HFFc6 (cell line): ENCODE measurements at regions not wholly inside any gene's neighbourhood (a gene's known extent, or its start where the extent isn't known, plus 50 kb on each side); places are given as distances from the start of the nearest gene placed in this dataset.

ENCODE experiments used
- DNase-seq: peaks from one replicate; pipeline ENCODE4 v3.0.0-alpha.2; 2018
- H3K27ac Mint-ChIP-seq: 2 replicates; pipeline ENCODE4 v1.8.0; 2020; ENCODE audit warnings: mild to moderate bottlenecking, mixed read lengths
- H3K27me3 Mint-ChIP-seq: 2 replicates; pipeline ENCODE4 v1.8.0; 2021; ENCODE audit warnings: mild to moderate bottlenecking, moderate library complexity, mixed read lengths; ENCODE audit not compliant: insufficient read depth
- H3K36me3 Mint-ChIP-seq: 2 replicates; pipeline ENCODE4 v1.8.0; 2021; ENCODE audit warnings: low read depth, mixed read lengths
- H3K4me1 Mint-ChIP-seq: 2 replicates; pipeline ENCODE4 v1.8.0; 2020; ENCODE audit warnings: low read depth, mixed read lengths
- H3K4me3 Mint-ChIP-seq: 2 replicates; pipeline ENCODE4 v1.8.0; 2020; ENCODE audit warnings: mild to moderate bottlenecking, moderate library complexity, mixed read lengths
- H3K9me3 Mint-ChIP-seq: 2 replicates; pipeline ENCODE4 v1.8.0; 2020; ENCODE audit warnings: mild to moderate bottlenecking, mixed read lengths
- TF ChIP-seq, protein P1 (sequence below): fragments of 200-600 bp; sonication (generic); IDR thresholded peaks from 2 replicates; pipeline ENCODE4 v1.5.0; 2021; ENCODE audit warnings: antibody characterized with exemption, mild to moderate bottlenecking

DNA sequence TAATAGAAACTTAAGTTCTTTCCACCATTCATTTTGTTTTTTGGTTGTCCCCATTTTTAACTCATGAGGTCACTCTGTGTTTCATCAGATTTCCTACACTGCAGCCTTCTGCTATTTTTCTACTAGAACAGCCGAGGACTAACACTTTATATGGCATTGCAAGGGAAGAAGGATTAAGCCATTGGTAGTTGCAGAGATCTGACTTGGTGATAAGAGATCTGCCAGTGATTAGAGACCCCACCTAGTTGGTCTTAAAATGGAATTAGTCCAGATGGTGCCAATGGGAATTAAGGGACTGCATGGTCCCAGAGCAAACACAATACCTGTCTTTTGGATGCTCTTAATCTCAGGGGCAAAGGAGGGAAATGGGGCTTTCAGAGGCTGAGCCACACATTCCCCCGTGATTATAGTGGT lies 125.5 kb upstream of the TMEM170B start:
- TF ChIP-seq, protein P1, sequence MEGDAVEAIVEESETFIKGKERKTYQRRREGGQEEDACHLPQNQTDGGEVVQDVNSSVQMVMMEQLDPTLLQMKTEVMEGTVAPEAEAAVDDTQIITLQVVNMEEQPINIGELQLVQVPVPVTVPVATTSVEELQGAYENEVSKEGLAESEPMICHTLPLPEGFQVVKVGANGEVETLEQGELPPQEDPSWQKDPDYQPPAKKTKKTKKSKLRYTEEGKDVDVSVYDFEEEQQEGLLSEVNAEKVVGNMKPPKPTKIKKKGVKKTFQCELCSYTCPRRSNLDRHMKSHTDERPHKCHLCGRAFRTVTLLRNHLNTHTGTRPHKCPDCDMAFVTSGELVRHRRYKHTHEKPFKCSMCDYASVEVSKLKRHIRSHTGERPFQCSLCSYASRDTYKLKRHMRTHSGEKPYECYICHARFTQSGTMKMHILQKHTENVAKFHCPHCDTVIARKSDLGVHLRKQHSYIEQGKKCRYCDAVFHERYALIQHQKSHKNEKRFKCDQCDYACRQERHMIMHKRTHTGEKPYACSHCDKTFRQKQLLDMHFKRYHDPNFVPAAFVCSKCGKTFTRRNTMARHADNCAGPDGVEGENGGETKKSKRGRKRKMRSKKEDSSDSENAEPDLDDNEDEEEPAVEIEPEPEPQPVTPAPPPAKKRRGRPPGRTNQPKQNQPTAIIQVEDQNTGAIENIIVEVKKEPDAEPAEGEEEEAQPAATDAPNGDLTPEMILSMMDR, result no peak
- peaks cover 57% of the 10 kb centered on the region for H3K4me1 Mint-ChIP-seq
- DNase-seq, result peak; percentile 51

DNA sequence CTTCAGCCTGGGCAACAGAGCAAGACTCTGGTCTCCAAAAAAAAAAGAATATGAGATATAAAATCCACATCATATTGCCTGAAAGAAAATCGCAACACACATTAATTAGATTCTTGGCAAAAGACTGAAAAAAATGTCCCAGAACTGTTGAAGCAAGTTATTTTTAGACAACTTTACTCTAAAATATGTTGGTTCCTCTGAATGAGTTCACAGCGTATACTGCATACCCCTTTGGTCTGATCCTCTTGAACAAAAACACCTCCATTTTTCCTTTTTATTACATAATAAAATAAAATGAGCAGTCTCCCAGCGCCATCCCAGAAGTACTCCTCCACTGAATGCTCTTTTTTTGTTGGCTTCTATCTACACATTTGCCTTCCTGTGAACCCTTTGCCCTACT lies 126.0 kb upstream of the TMEM170B start:
- TF ChIP-seq, protein P1, result no peak
- H3K4me1 Mint-ChIP-seq, result peaks cover 57% of the 10 kb centered on the region

More for the DNA sequence above, 125.5 kb upstream of the TMEM170B start:
- Mint-ChIP-seq H3K4me3 (peak overlapping the region; percentile 50), H3K9me3 (peaks cover 7% of the 10 kb centered on the region), H3K27ac (peak overlapping the region; percentile 69), H3K36me3 (peaks cover 6% of the 10 kb centered on the region), H3K27me3 (no peaks in the 10 kb centered on the region)

DNA sequence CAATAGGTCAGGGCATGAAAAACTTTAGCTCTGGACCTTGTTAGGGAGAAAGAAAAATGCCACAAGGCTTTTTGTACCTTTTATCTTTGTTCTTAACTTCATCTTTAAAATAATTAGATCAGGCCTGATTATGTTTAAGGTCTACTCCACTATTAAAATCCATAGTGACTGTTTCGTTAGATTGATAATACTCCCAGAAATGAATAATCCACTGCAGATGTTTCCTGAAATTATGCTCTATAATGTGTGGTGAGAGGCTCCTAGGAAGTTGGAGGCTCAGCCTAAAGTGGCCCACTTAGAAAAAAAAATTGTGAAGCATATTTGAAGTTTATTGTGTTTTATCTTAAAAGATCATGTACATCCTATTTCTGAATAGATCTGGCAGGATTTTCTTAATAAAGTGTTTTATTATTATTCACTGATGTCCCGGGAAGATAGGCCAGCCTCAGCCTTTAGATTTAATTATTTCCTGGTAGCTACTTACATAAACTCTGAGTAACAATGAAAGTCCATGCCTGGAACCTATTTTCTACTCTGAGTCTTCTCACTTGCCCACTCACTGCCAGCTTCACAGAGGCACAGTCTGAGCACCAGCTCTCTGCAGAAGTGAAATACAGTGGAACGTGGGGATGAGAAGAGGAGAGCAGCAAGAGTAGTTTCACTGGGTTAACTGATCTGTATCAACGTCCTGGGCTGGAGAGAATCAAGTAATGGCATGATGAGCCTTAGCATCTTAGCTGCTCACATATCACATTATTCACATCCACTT lies 126.8 kb upstream of the TMEM170B start:
- no peak overlapping the region for H3K4me3 Mint-ChIP-seq
- H3K36me3 Mint-ChIP-seq, result no peaks in the 10 kb centered on the region
- no peak for DNase-seq
- H3K27me3 Mint-ChIP-seq, result peaks cover 2% of the 10 kb centered on the region
- no peaks in the 10 kb centered on the region for H3K9me3 Mint-ChIP-seq
- TF ChIP-seq, protein P1, result no peak
- no peak overlapping the region; the same call in 1 of the 2 replicates for H3K27ac Mint-ChIP-seq
- H3K4me1 Mint-ChIP-seq, result peaks cover 51% of the 10 kb centered on the region

More for the DNA sequence above, 126.0 kb upstream of the TMEM170B start:
- DNase-seq, result no peak
- Mint-ChIP-seq H3K27me3 (peaks cover 2% of the 10 kb centered on the region), H3K36me3 (peaks cover 6% of the 10 kb centered on the region), H3K9me3 (peaks cover 6% of the 10 kb centered on the region), H3K4me3 (peak overlapping the region; percentile 50), H3K27ac (peak overlapping the region; percentile 69)

DNA sequence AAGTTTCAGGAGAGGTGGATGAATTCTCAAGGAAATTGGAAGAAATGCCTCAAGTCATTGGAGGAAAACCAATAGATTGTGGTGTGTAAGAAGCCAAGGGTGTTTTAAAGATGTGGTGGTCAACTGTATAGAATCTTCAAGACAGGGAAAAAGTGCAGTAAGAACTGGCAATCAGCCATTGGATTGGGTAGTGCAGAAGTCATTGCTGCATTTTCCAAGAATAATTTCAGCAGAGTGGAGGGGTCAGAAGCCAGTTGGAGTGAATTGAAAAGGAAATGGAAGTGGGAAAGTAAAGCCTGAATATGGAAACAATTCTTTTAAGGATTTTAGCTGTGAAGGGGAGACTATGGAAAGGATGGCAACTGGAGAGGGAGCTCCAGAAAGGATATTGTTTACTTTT lies 128.2 kb upstream of the TMEM170B start:
- TF ChIP-seq, protein P1, result no peak
- DNase-seq, result no peak
- Mint-ChIP-seq H3K36me3 (no peaks in the 10 kb centered on the region), H3K4me3 (no peak overlapping the region), H3K27ac (no peak overlapping the region), H3K27me3 (peaks cover 4% of the 10 kb centered on the region), H3K4me1 (peaks cover 40% of the 10 kb centered on the region), H3K9me3 (no peaks in the 10 kb centered on the region)

DNA sequence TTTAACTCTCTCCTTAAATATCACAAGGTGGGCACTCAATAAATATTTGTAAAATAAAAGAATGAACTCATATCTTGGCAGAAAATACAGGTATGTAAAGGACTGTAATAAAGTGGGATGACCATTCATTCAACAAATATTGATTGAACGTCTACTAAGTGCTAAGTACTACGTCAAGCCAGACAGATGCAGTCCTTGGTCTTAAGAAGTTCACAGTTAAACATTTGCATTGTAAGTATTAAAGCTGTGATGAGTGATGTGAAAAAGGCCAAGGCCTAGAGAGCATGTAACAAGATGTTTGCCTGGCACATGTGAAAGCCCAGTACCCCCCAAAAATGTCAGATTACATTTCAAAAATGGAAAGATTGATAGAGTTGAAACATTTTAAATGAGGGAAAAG lies 130.1 kb upstream of the TMEM170B start:
- Mint-ChIP-seq H3K27ac (no peak overlapping the region), H3K4me3 (no peak overlapping the region)

More for the DNA sequence above, 130.1 kb upstream of the TMEM170B start:
- Mint-ChIP-seq H3K4me1 (peaks cover 21% of the 10 kb centered on the region), H3K27me3 (peaks cover 4% of the 10 kb centered on the region), H3K9me3 (no peaks in the 10 kb centered on the region), H3K36me3 (no peaks in the 10 kb centered on the region)
- TF ChIP-seq, protein P1, result no peak
- DNase-seq, result no peak
